NCI-H2227 treated with DMSO at 0.1 percent for 48 hours (cell line): ENCODE measurements at regions not wholly inside any gene's neighbourhood (a gene's known extent, or its start where the extent isn't known, plus 50 kb on each side); places are given as distances from the start of the nearest gene placed in this dataset.
"Not testable (repeated sequence)": the region's sequence is repeated elsewhere in the genome, so short reads cannot be mapped to it uniquely, and the experiment has no call there.

Experiments
- DNase-seq: peaks from one replicate; lab custom pipeline; 2025; lab: John Stamatoyannopoulos, UW

- DNase-seq = no peak
These were observed 878.6 kb upstream of the MANEA start for GRCh38 chr6:94698773-94699172.

- not testable (repeated sequence) for DNase-seq
These were observed 890.1 kb upstream of the MANEA start for GRCh38 chr6:94687255-94687654.

GRCh38 chr6:94683409-94683808 lies 893.9 kb upstream of the MANEA start:
- no peak for DNase-seq

GRCh38 chr6:94680669-94681212 lies 896.6 kb upstream of the MANEA start:
- DNase-seq = no peak

- no peak for DNase-seq
These were observed 904.1 kb upstream of the MANEA start for GRCh38 chr6:94673251-94673650.

- no peak for DNase-seq
These were observed 907.3 kb upstream of the MANEA start for GRCh38 chr6:94670017-94670416.

- DNase-seq = no peak
These were observed 908.5 kb upstream of the MANEA start for GRCh38 chr6:94668876-94669275.

GRCh38 chr6:94658929-94659328 lies 918.4 kb upstream of the MANEA start:
- DNase-seq = no peak

- DNase-seq = no peak
These were observed 926.1 kb upstream of the MANEA start for GRCh38 chr6:94651239-94651638.

- no peak for DNase-seq
These were observed 932.1 kb upstream of the MANEA start for GRCh38 chr6:94645191-94645590.

GRCh38 chr6:94639564-94639963 lies 937.8 kb upstream of the MANEA start:
- DNase-seq = no peak

GRCh38 chr6:94636780-94637385 lies 940.5 kb upstream of the MANEA start:
- DNase-seq = peak; percentile 47

GRCh38 chr6:94623586-94623985 lies 953.7 kb upstream of the MANEA start:
- no peak for DNase-seq

- no peak for DNase-seq
These were observed 954.6 kb upstream of the MANEA start for GRCh38 chr6:94622783-94623182.

GRCh38 chr6:94600636-94601035 lies 976.7 kb upstream of the MANEA start:
- DNase-seq = no peak

GRCh38 chr6:94597487-94597886 lies 979.8 kb upstream of the MANEA start:
- no peak for DNase-seq

- DNase-seq = no peak
These were observed 986.9 kb upstream of the MANEA start for GRCh38 chr6:94590416-94590815.

- DNase-seq = no peak
These were observed 989.0 kb upstream of the MANEA start for GRCh38 chr6:94588301-94588700.

GRCh38 chr6:94584211-94584610 lies 993.1 kb upstream of the MANEA start:
- DNase-seq = no peak

- DNase-seq = no peak
These were observed 1006.8 kb upstream of the MANEA start for GRCh38 chr6:94570581-94570980.

GRCh38 chr6:94562846-94563245 lies 1014.5 kb upstream of the MANEA start:
- DNase-seq = no peak

- DNase-seq = no peak
These were observed 1017.4 kb upstream of the MANEA start for GRCh38 chr6:94559829-94560537.

GRCh38 chr6:94557207-94557606 lies 1020.1 kb upstream of the MANEA start:
- DNase-seq = not testable (repeated sequence)

- DNase-seq = no peak
These were observed 1029.1 kb upstream of the MANEA start for GRCh38 chr6:94548201-94548600.
